HG03103 (cell line): ENCODE measurements at regions not wholly inside any gene's neighbourhood (a gene's known extent, or its start where the extent isn't known, plus 50 kb on each side); places are given as distances from the start of the nearest gene placed in this dataset.

Experiments
- ATAC-seq: cut with Tn5 transposase; IDR thresholded peaks from one replicate; pipeline ENCODE4 v1.9.1; 2021; ENCODE audit warnings: low read depth; ENCODE audit not compliant: unreplicated experiment

DNA sequence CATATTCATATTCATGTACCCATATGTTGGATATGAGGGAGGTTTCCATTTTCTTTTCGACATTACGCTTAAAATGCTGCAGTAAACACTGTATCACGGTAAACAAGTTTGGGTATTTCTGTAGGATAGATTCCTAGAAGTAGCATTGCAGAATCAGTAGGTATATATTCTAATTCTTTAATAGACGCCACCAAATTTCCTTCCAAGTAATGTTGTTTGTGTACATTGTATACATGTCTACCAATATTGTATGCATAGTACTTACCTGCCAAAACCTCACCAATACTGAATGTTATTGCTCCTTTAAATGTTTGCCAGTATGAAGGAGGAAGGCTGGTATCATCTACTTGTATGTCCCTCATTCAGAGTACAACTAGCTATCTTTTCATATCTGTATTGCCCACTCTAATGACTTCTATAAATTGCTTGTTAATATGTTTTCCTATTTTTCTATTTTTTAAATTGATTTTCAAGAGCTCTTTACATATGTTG, 56.1 kb upstream of the ZNF536 start:
- no peak for ATAC-seq

DNA sequence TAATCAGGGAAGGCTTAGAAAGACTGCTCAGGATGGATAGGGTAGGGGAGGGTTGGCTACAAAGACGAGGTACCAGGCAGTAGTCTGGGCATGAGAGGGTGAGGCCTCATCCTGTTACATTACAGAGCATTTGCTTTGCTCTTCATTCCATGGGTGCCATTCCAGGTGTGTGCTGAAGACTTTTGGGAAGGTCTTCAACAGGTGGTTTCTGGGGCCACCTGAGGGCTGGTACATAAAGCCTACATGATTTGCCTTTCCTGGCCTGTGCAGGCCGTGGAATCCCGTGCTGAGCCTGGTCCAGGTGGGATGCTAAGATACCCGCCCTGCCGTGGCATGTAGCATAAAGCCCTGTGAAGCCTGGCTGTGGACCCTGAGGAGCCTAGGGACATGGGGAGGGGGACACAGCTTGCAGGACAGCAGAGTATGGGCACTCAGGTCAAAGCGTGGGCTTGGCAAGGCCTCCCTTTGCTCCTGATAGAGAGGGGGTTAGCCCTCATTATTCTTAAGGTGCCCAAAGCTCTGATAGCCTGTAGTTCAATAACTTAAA, 55.6 kb upstream of the ZNF536 start:
- ATAC-seq = no peak

DNA sequence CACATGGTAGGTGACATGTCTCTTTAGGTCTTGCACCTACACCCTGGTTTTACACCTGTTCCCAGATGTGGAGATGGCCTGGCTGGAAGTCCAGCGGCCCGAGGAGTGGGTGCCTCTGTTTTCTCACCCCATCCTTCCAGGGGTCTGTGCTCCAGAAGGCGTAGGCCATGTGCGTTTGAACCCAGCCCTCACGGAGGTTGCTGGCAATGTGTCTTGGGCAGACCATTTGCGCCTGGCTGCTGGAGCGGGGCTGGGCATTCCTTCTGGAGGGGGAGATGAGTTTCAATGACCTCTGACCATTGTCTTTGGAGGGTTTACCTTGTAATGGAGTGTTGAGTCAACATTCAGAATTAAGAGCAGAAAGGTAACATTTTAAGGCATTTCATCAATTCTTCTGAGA, 54.8 kb upstream of the ZNF536 start:
- ATAC-seq = no peak

DNA sequence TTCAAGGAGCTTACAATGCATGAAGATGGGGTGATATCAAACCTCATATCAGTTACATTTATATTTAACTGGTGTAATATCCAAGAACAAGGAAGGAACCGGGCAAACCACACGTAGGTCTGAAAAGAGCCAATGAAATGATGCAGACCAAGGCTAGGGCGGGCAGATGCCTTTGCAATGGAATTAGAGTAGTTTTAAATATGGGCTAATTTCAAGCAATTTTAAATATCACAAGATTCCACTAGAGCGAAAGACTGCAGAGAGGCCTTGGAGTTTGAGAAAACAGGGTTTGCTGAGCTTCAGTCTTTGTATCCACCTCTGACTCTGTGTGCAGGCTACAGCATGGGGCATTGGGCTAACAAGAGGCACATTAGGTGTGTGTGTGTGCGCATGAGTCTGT, 53.9 kb upstream of the ZNF536 start:
- no peak for ATAC-seq

DNA sequence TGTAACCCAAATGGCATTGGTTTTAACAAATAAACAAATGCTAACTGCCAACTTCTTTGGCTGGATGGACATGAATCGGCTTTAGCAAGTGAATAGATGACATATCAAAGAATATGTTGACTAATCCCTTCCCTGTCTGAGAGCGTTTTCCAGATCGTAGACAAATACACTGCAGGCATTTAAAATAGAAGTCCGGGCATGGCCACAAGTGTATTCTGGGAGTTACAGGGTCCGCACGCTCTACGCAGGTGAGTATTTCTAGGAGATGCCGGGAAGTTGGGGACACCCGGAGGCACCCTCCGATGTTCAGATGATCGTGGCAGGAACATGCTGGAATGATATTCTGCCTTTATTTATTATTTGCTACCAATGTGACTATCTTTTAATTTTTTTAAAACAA, 53.2 kb upstream of the ZNF536 start:
- no peak for ATAC-seq

DNA sequence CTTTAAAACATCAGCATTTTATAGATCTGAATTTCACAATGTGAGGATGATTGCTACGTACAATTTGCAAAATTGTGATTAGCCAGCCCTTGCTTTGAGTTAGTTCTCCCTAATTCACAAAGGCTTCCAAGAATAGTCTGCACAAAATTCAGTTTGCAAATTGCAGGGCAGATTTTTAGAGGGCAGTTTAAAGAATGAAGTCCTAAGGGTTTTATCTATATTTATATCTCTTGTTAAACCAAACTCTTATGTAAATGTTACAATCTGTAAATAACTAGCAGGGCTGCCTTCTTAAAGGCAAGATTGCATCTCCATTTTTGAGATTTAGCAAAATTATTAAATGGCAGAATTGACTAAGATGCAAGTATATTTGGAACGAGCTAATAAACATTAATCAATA, 52.8 kb upstream of the ZNF536 start:
- ATAC-seq = no peak

DNA sequence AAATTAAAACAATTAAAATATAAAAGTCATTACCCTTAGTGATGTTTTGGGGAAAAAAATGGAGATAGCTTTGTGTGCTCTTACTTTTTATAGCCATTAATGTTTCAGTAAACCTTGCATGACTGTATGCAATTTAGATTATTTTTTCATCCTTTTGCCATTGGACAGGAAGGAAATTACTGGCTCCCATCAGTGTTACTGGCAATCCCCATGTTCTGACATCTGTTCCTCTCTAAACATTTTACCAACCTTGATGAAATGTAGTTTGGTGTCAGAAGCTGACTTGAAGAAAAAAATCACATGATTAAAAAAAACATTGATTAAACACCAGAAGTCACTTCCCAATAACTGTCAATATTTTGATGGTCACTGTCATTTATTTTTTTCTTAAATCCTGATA, 52.3 kb upstream of the ZNF536 start:
- ATAC-seq = no peak

DNA sequence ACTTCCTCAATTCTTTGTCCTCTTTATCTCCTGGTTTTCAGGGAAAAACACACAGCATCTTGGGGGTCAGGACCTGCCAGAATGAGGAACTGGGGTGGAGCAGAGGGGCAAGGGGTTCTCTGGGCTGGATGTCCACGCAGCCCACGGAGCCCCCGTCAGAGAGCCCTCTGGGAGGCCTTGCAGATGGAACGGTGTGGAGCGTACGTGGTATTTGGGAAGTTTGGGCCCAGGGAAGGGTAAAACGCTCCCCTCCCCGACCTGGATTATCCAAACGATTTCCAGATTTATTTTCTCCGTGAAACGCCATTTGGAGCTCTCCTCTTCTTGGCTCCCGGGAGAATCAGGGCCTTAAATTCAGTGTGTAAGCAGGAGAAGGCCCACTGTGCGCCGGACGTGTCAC, 51.7 kb upstream of the ZNF536 start:
- no peak for ATAC-seq

DNA sequence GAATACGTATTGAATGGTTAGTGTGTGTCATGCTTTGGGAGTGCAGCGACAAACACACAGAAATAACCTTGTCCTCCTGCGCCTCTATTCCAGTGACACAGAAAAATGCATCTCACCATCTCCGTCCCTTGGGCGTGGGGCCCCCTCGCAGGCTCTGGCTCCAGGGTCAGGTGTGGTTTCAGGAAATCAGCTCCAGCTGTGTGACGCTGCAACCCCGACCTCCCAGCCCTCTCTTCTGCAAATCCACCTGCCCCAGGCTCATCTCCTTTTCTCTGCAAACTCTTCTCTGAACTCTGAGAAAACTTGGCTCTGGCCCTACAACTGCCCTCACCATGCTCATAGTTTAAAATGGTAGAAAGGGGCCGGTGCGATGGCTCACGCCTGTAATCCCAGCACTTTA, 51.3 kb upstream of the ZNF536 start:
- no peak for ATAC-seq
